Keratinocyte (primary cell): ENCODE measurements at regions not wholly inside any gene's neighbourhood (a gene's known extent, or its start where the extent isn't known, plus 50 kb on each side); places are given as distances from the start of the nearest gene placed in this dataset.
A peak's percentile ranks its signal among the peaks of the same experiment; 100 is the strongest.

ENCODE experiments used
- DNase-seq: peaks from one replicate; pipeline ENCODE4 v3.0.0-alpha.2; 2011; ENCODE audit warnings: low read depth, missing footprints, low spot score
- FAIRE-seq: peaks from 2 replicates; lab custom pipeline; 2011; peaks lifted over from hg19 to GRCh38; lab: Jason Lieb, UNC
- H2AFZ ChIP-seq: 2 replicates; pipeline ENCODE4 v1.6.0; 2012; ENCODE audit warnings: low read length, control low read depth, inconsistent platforms; ENCODE audit not compliant: control insufficient read depth
- H3K27ac ChIP-seq: 2 replicates; pipeline ENCODE4 v1.5.1; 2011; ENCODE audit warnings: low read length; ENCODE audit not compliant: control insufficient read depth, insufficient read depth
- H3K27me3 ChIP-seq: 3 replicates; pipeline ENCODE4 v1.6.0; 2011; ENCODE audit warnings: low read length; ENCODE audit not compliant: control insufficient read depth, insufficient read depth; ENCODE audit errors: extremely low read depth
- H3K36me3 ChIP-seq, 2 experiments: 2 replicates in 1 of 2; 3 replicates in 1 of 2; pipeline ENCODE4 v1.5.1; 2011; ENCODE audit warnings: low read length in 2 of 2, mild to moderate bottlenecking in 1 of 2; ENCODE audit not compliant: control insufficient read depth in 2 of 2, insufficient read depth in 2 of 2; ENCODE audit errors: extremely low read depth in 1 of 2
- H3K4me1 ChIP-seq: 3 replicates; pipeline ENCODE4 v1.5.1; 2011; ENCODE audit warnings: low read length; ENCODE audit not compliant: control insufficient read depth, insufficient read depth; ENCODE audit errors: extremely low read depth
- H3K4me2 ChIP-seq: 3 replicates; pipeline ENCODE4 v1.6.0; 2011; ENCODE audit warnings: low read depth, low read length; ENCODE audit not compliant: control insufficient read depth, insufficient read depth; ENCODE audit errors: extremely low read depth
- H3K4me3 ChIP-seq, 3 experiments: fragments of 200-600 bp in 1 of 3; sonication (generic) in 1 of 3; 2 replicates in 2 of 3; 3 replicates in 1 of 3; pipeline ENCODE4 v1.5.1; 2011 to 2016; ENCODE audit warnings: low read length in 3 of 3, mild to moderate bottlenecking in 3 of 3, control low read depth in 2 of 3, inconsistent platforms in 1 of 3, low read depth in 1 of 3, mixed read lengths in 1 of 3, mixed run types in 1 of 3, moderate library complexity in 1 of 3; ENCODE audit not compliant: control insufficient read depth in 2 of 3, insufficient read depth in 2 of 3; ENCODE audit errors: extremely low read depth in 1 of 3
- H3K79me2 ChIP-seq: 2 replicates; pipeline ENCODE4 v1.6.0; 2012; ENCODE audit warnings: low read length; ENCODE audit not compliant: control insufficient read depth, insufficient read depth
- H3K9ac ChIP-seq: 3 replicates; pipeline ENCODE4 v1.6.0; 2011; ENCODE audit warnings: low read length; ENCODE audit not compliant: control insufficient read depth, insufficient read depth; ENCODE audit errors: extremely low read depth
- H3K9me1 ChIP-seq: 3 replicates; pipeline ENCODE4 v1.6.0; 2011; ENCODE audit warnings: low read length; ENCODE audit not compliant: control insufficient read depth, insufficient read depth; ENCODE audit errors: extremely low read depth
- H3K9me3 ChIP-seq: 2 replicates; pipeline ENCODE4 v1.5.1; 2012; ENCODE audit warnings: low read depth, low read length; ENCODE audit not compliant: control insufficient read depth
- H4K20me1 ChIP-seq: 3 replicates; pipeline ENCODE4 v1.6.0; 2011; ENCODE audit warnings: low read length; ENCODE audit not compliant: control insufficient read depth, insufficient read depth; ENCODE audit errors: extremely low read depth
- EZH2 ChIP-seq: IDR thresholded peaks from one replicate; pipeline ENCODE4 v1.6.1; 2012; ENCODE audit warnings: inconsistent platforms, mild to moderate bottlenecking, low read length, moderate library complexity
- dilution Hi-C: fragments of 300-500 bp; cut with MboI; formaldehyde crosslinking; loops from one replicate; pipeline ENCODE4 v1.7.0; 2020; ENCODE audit warnings: low sequenced_read_pairs; ENCODE audit not compliant: extremely low pct_ligation_motif_present
- TF ChIP-seq, protein P1 (sequence below), 3 experiments: IDR thresholded peaks in 1 of 3; conservative IDR thresholded peaks in 1 of 3; optimal IDR thresholded peaks in 1 of 3; 2 replicates in 2 of 3; 3 replicates in 1 of 3; pipeline versions ENCODE3 to v1.5.1; 2011; ENCODE audit warnings: low read length in 3 of 3, mild to moderate bottlenecking in 3 of 3, moderate library complexity in 2 of 3, control low read depth in 1 of 3, inconsistent platforms in 1 of 3; ENCODE audit not compliant: insufficient read depth in 2 of 3; ENCODE audit errors: extremely low read depth in 1 of 3

DNA sequence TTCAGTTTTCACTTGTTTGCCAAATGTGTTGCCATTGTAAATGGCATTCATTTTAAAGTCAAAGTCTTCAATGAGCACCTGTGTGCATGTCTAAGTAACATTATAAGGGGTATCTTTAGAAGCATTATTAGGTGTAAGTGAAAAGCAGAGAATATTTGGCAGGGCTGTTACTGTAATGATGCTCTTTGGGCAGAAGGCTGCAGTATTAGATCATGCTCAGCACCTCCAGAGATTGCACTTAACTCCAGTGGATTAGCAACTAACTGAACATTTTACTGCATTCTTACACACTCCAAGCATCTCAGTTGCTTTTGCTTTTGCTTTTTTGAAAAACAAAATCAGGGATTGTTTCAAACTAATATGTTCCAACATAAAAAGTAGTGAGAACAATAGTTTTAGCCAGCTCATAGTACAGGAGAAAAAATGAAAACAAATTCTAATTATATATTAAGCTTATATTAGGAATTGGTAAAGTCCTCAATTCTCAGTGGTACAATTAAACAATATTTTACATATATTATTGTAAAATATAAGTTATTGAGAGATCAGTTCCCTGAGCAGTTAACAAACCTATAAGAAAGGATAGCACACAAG lies 1740.9 kb upstream of the CDH9 start:
- H3K27me3 ChIP-seq, result no peaks in the 10 kb centered on the region
- no peaks in the 10 kb centered on the region for H3K36me3 ChIP-seq
- no peaks in the 10 kb centered on the region for H3K9me1 ChIP-seq
- dilution Hi-C loops, result no loop called here
- no peak overlapping the region for H3K9ac ChIP-seq
- no peak overlapping the region for H3K27ac ChIP-seq
- H3K79me2 ChIP-seq, result no peaks in the 10 kb centered on the region
- H4K20me1 ChIP-seq, result no peaks in the 10 kb centered on the region
- FAIRE-seq, result no peak
- H2AFZ ChIP-seq, result no peak overlapping the region
- no peak for TF ChIP-seq EZH2
- TF ChIP-seq, protein P1, sequence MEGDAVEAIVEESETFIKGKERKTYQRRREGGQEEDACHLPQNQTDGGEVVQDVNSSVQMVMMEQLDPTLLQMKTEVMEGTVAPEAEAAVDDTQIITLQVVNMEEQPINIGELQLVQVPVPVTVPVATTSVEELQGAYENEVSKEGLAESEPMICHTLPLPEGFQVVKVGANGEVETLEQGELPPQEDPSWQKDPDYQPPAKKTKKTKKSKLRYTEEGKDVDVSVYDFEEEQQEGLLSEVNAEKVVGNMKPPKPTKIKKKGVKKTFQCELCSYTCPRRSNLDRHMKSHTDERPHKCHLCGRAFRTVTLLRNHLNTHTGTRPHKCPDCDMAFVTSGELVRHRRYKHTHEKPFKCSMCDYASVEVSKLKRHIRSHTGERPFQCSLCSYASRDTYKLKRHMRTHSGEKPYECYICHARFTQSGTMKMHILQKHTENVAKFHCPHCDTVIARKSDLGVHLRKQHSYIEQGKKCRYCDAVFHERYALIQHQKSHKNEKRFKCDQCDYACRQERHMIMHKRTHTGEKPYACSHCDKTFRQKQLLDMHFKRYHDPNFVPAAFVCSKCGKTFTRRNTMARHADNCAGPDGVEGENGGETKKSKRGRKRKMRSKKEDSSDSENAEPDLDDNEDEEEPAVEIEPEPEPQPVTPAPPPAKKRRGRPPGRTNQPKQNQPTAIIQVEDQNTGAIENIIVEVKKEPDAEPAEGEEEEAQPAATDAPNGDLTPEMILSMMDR (optimal IDR thresholded peaks at IDR 0.05 in 1 of 3, IDR thresholded peaks at IDR 0.05 in 1 of 3, conservative IDR thresholded peaks at IDR 0.05 in 1 of 3; ENCODE audit: extremely low read depth in 1 of 3, insufficient read depth in 2 of 3, low read length in 3 of 3), result peak in 1 of 3 experiments; percentile 1
- no peak for DNase-seq
- H3K4me2 ChIP-seq, result no peak overlapping the region
- H3K9me3 ChIP-seq, result no peaks in the 10 kb centered on the region
- no peaks in the 10 kb centered on the region for H3K4me1 ChIP-seq
- no peak overlapping the region for H3K4me3 ChIP-seq

DNA sequence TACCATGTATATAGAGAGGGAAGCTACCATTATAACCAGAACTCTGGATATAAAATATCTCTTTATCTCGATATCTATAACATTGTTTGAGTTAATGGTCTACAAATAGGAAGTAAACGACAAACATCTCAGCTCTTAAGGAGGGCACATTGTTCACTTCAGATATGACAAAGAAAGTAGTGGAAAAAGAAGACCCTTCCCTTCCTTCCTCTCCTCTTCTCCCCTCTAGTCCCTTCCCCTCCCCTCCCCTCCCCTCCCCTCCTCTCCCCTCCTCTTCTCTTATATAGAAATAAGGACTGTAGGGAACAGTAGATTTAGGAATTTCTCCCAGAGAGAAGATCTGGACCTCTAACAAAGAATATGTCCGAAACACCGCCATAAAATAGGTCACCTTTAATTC lies 1731.9 kb upstream of the CDH9 start:
- Histone ChIP-seq H3K9ac (no peak overlapping the region), H3K9me3 (no peaks in the 10 kb centered on the region)
- no peak for FAIRE-seq

More for the DNA sequence above, 1731.9 kb upstream of the CDH9 start:
- H3K79me2 ChIP-seq, result no peaks in the 10 kb centered on the region
- no peaks in the 10 kb centered on the region for H4K20me1 ChIP-seq
- H3K4me3 ChIP-seq, result no peak overlapping the region
- no peaks in the 10 kb centered on the region for H3K36me3 ChIP-seq
- no peak overlapping the region for H2AFZ ChIP-seq
- no peaks in the 10 kb centered on the region for H3K27me3 ChIP-seq
- TF ChIP-seq, protein P1 (optimal IDR thresholded peaks at IDR 0.05 in 1 of 3, IDR thresholded peaks at IDR 0.05 in 1 of 3, conservative IDR thresholded peaks at IDR 0.05 in 1 of 3; ENCODE audit: extremely low read depth in 1 of 3, insufficient read depth in 2 of 3, low read length in 3 of 3), result no peak
- TF ChIP-seq EZH2, result no peak
- no peaks in the 10 kb centered on the region for H3K4me1 ChIP-seq
- no peak overlapping the region for H3K27ac ChIP-seq
- DNase-seq, result no peak
- no peaks in the 10 kb centered on the region for H3K9me1 ChIP-seq
- no peak overlapping the region for H3K4me2 ChIP-seq
- dilution Hi-C loops, result no loop called here
